Glutamatergic neuron (in vitro differentiated cells): ENCODE measurements at regions not wholly inside any gene's neighbourhood (a gene's known extent, or its start where the extent isn't known, plus 50 kb on each side); places are given as distances from the start of the nearest gene placed in this dataset.

ENCODE experiments used
- DNase-seq: peaks from one replicate; pipeline ENCODE4 v3.0.0; 2022
- H3K27ac Mint-ChIP-seq: one replicate; pipeline ENCODE4 v1.8.0; 2020; ENCODE audit warnings: mild to moderate bottlenecking, mixed read lengths, inconsistent platforms; ENCODE audit not compliant: unreplicated experiment
- H3K27me3 Mint-ChIP-seq: one replicate; pipeline ENCODE4 v1.8.0; 2020; ENCODE audit warnings: mild to moderate bottlenecking, moderate library complexity, mixed read lengths, inconsistent platforms; ENCODE audit not compliant: unreplicated experiment
- H3K36me3 Mint-ChIP-seq: one replicate; pipeline ENCODE4 v1.8.0; 2020; ENCODE audit warnings: mild to moderate bottlenecking, mixed read lengths, inconsistent platforms; ENCODE audit not compliant: unreplicated experiment
- H3K4me1 Mint-ChIP-seq: one replicate; pipeline ENCODE4 v1.8.0; 2020; ENCODE audit warnings: mild to moderate bottlenecking, low read depth, mixed read lengths, inconsistent platforms; ENCODE audit not compliant: unreplicated experiment
- H3K4me3 Mint-ChIP-seq: one replicate; pipeline ENCODE4 v1.8.0; 2020; ENCODE audit warnings: mild to moderate bottlenecking, mixed read lengths, inconsistent platforms; ENCODE audit not compliant: unreplicated experiment
- H3K9me3 Mint-ChIP-seq: one replicate; pipeline ENCODE4 v1.8.0; 2020; ENCODE audit warnings: mild to moderate bottlenecking, moderate library complexity, mixed read lengths, inconsistent platforms; ENCODE audit not compliant: unreplicated experiment
- TF ChIP-seq, protein P1 (sequence below): fragments of 200-600 bp; sonication (generic); IDR thresholded peaks from one replicate; pipeline ENCODE4 v1.5.0; 2021; ENCODE audit not compliant: partially characterized antibody, unreplicated experiment

- Mint-ChIP-seq H3K27me3 (no peaks in the 10 kb centered on the region), H3K36me3 (no peaks in the 10 kb centered on the region), H3K4me3 (no peak overlapping the region), H3K9me3 (no peaks in the 10 kb centered on the region), H3K4me1 (no peaks in the 10 kb centered on the region), H3K27ac (no peak overlapping the region)
- DNase-seq: no peak
- TF ChIP-seq, protein P1, sequence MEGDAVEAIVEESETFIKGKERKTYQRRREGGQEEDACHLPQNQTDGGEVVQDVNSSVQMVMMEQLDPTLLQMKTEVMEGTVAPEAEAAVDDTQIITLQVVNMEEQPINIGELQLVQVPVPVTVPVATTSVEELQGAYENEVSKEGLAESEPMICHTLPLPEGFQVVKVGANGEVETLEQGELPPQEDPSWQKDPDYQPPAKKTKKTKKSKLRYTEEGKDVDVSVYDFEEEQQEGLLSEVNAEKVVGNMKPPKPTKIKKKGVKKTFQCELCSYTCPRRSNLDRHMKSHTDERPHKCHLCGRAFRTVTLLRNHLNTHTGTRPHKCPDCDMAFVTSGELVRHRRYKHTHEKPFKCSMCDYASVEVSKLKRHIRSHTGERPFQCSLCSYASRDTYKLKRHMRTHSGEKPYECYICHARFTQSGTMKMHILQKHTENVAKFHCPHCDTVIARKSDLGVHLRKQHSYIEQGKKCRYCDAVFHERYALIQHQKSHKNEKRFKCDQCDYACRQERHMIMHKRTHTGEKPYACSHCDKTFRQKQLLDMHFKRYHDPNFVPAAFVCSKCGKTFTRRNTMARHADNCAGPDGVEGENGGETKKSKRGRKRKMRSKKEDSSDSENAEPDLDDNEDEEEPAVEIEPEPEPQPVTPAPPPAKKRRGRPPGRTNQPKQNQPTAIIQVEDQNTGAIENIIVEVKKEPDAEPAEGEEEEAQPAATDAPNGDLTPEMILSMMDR: no peak
These were observed 575.4 kb upstream of the FAM98A start for GRCh38 chr2:34174506-34174905.

GRCh38 chr2:34162231-34162630, 563.1 kb upstream of the FAM98A start:
- no peak overlapping the region for H3K27ac Mint-ChIP-seq

DNA sequence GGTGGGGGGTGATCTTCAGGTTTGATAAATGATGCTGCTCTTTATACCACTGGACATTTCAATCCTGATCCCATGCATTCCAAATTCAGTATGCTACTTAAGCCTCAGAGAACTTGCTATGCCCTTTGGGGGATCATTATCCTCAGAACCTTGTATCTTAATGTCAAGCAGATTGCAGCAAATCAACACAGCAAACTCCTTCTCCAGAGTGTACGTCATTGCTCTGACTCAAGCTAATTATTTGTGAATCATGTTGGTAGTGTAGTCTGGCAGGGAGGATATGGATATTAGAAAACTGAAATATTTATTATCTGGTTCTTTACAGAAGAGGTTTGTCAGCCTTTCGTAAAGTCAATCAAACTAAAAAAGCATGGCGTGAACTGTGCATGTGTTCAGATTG, 562.5 kb upstream of the FAM98A start:
- no peaks in the 10 kb centered on the region for H3K4me1 Mint-ChIP-seq
- H3K27me3 Mint-ChIP-seq: no peaks in the 10 kb centered on the region
- TF ChIP-seq, protein P1: no peak
- DNase-seq: no peak
- H3K36me3 Mint-ChIP-seq: no peaks in the 10 kb centered on the region
- no peaks in the 10 kb centered on the region for H3K9me3 Mint-ChIP-seq
- no peak overlapping the region for H3K4me3 Mint-ChIP-seq
- H3K27ac Mint-ChIP-seq: no peak overlapping the region

More at GRCh38 chr2:34162231-34162630, 563.1 kb upstream of the FAM98A start:
- TF ChIP-seq, protein P1: no peak
- no peaks in the 10 kb centered on the region for H3K36me3 Mint-ChIP-seq
- no peaks in the 10 kb centered on the region for H3K27me3 Mint-ChIP-seq
- no peak for DNase-seq
- no peaks in the 10 kb centered on the region for H3K9me3 Mint-ChIP-seq
- no peak overlapping the region for H3K4me3 Mint-ChIP-seq
- no peaks in the 10 kb centered on the region for H3K4me1 Mint-ChIP-seq

DNA sequence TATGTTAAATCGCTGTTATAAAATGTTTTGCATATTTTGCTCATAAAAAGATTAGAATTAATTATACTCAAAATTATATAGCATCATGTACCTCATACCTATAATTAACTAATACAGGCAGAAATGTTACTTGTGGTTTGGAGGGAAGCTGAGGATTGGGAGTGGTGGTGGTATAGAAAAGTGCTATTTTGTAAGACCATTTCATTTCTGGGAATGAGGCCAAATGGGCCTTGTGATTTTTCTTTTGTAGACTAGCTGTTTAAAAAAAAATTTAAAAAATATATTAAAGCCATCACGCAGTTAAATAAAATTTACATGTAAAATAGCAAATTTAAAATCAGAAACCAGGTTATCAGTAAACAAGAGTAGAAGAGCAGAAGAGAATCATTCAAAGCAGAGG, 560.8 kb upstream of the FAM98A start:
- DNase-seq: no peak
- no peaks in the 10 kb centered on the region for H3K4me1 Mint-ChIP-seq
- TF ChIP-seq, protein P1: no peak
- H3K4me3 Mint-ChIP-seq: no peak overlapping the region
- no peaks in the 10 kb centered on the region for H3K9me3 Mint-ChIP-seq
- no peaks in the 10 kb centered on the region for H3K36me3 Mint-ChIP-seq
- no peak overlapping the region for H3K27ac Mint-ChIP-seq
- H3K27me3 Mint-ChIP-seq: no peaks in the 10 kb centered on the region

GRCh38 chr2:34153484-34153883, 554.4 kb upstream of the FAM98A start:
- Mint-ChIP-seq H3K9me3 (peaks cover 1% of the 10 kb centered on the region), H3K27me3 (peaks cover 2% of the 10 kb centered on the region), H3K36me3 (no peaks in the 10 kb centered on the region), H3K27ac (no peak overlapping the region), H3K4me3 (no peak overlapping the region), H3K4me1 (no peaks in the 10 kb centered on the region)
- no peak for DNase-seq
- TF ChIP-seq, protein P1: no peak
